ENCODE measurements at regions not wholly inside any gene's neighbourhood (a gene's known extent, or its start where the extent isn't known, plus 50 kb on each side); places are given as distances from the start of the nearest gene placed in this dataset.

DNA sequence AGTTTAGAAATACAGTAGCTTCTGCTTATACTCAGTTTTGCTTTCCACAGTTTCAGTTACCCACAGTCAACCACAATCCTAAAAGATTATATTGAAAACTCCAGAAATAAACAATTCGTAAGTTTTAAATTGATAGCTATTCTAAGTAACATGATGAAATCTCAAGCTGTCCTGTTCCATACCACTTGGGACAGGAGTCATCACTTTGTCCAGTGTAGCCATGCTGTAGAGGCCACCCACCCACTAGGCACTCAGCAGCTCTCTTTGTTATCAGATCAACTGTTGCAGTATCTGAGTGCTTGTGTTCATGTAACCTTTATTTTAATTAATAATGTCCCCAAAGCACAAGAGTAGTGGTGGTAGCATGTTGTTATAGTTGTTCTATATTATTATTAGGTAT lies 117.5 kb upstream of the IQCM start:
- TF ChIP-seq, protein P1, sequence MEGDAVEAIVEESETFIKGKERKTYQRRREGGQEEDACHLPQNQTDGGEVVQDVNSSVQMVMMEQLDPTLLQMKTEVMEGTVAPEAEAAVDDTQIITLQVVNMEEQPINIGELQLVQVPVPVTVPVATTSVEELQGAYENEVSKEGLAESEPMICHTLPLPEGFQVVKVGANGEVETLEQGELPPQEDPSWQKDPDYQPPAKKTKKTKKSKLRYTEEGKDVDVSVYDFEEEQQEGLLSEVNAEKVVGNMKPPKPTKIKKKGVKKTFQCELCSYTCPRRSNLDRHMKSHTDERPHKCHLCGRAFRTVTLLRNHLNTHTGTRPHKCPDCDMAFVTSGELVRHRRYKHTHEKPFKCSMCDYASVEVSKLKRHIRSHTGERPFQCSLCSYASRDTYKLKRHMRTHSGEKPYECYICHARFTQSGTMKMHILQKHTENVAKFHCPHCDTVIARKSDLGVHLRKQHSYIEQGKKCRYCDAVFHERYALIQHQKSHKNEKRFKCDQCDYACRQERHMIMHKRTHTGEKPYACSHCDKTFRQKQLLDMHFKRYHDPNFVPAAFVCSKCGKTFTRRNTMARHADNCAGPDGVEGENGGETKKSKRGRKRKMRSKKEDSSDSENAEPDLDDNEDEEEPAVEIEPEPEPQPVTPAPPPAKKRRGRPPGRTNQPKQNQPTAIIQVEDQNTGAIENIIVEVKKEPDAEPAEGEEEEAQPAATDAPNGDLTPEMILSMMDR (IDR thresholded peaks at IDR 0.05): no peak
- TF ChIP-seq ZFX (IDR thresholded peaks at IDR 0.05; ENCODE audit: borderline replicate concordance): no peak

All from 22Rv1 (cell line).